ENCODE measurements at regions not wholly inside any gene's neighbourhood (a gene's known extent, or its start where the extent isn't known, plus 50 kb on each side); places are given as distances from the start of the nearest gene placed in this dataset.

DNA sequence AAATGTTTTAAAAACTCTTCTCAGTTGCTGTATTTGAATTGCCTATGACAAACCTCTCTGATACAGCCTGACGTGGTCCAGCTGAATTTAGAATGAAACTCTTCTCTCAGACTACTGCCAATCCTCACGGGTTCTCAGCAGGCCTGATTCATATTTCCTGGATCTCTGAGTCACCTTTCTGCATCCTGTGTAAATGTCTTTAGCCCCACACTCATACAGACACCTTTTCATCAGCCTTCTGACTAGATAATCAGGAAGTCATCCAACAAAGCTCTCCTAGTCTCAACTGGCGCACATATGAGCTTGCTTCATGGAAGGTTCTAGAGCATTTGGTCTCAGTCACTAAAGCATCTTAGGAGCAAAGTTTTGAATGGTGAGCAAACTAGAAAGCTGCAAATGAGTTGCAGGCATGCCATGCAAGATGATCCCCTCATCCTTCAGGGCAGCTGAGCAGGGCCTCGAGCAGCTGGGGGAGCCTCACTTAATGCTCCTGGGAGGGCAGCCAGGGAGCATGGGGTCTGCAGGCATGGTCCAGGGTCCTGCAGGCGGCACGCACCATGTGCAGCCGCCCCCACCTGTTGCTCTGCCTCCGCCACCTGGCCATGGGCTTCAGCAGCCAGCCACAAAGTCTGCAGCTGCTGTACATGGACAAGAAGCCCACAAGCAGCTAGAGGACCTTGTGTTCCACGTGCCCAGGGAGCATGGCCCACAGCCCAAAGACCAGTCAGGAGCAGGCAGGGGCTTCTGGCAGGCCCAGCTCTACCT lies 182.8 kb downstream of the ARHGAP12 start:
- TF ChIP-seq, protein P1, sequence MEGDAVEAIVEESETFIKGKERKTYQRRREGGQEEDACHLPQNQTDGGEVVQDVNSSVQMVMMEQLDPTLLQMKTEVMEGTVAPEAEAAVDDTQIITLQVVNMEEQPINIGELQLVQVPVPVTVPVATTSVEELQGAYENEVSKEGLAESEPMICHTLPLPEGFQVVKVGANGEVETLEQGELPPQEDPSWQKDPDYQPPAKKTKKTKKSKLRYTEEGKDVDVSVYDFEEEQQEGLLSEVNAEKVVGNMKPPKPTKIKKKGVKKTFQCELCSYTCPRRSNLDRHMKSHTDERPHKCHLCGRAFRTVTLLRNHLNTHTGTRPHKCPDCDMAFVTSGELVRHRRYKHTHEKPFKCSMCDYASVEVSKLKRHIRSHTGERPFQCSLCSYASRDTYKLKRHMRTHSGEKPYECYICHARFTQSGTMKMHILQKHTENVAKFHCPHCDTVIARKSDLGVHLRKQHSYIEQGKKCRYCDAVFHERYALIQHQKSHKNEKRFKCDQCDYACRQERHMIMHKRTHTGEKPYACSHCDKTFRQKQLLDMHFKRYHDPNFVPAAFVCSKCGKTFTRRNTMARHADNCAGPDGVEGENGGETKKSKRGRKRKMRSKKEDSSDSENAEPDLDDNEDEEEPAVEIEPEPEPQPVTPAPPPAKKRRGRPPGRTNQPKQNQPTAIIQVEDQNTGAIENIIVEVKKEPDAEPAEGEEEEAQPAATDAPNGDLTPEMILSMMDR (IDR thresholded peaks at IDR 0.05): no peak
- no peak for TF ChIP-seq POLR2A (IDR thresholded peaks at IDR 0.05)

All from body of pancreas (tissue), 4 donors.